ENCODE measurements at regions not wholly inside any gene's neighbourhood (a gene's known extent, or its start where the extent isn't known, plus 50 kb on each side); places are given as distances from the start of the nearest gene placed in this dataset.

- TF ChIP-seq, protein P1, sequence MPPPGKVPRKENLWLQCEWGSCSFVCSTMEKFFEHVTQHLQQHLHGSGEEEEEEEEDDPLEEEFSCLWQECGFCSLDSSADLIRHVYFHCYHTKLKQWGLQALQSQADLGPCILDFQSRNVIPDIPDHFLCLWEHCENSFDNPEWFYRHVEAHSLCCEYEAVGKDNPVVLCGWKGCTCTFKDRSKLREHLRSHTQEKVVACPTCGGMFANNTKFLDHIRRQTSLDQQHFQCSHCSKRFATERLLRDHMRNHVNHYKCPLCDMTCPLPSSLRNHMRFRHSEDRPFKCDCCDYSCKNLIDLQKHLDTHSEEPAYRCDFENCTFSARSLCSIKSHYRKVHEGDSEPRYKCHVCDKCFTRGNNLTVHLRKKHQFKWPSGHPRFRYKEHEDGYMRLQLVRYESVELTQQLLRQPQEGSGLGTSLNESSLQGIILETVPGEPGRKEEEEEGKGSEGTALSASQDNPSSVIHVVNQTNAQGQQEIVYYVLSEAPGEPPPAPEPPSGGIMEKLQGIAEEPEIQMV (CRISPR knock-in tag; IDR thresholded peaks at IDR 0.05; ENCODE audit: low read depth): no peak
- TF ChIP-seq POLR2AphosphoS2 (IDR thresholded peaks at IDR 0.05; ENCODE audit: low read depth, low read length) (no peak), ZNF333 (CRISPR knock-in tag; IDR thresholded peaks at IDR 0.05; ENCODE audit: borderline replicate concordance) (no peak), PLSCR1 (CRISPR knock-in tag; IDR thresholded peaks at IDR 0.05; ENCODE audit: borderline replicate concordance) (no peak), STAT5B (CRISPR knock-in tag; IDR thresholded peaks at IDR 0.05) (no peak), FOXK2 (IDR thresholded peaks at IDR 0.05) (no peak), ZNF800 (CRISPR knock-in tag; IDR thresholded peaks at IDR 0.05) (peak; percentile 49; the same call in 1 of the 2 replicates), ETV5 (CRISPR knock-in tag; IDR thresholded peaks at IDR 0.05; ENCODE audit: borderline replicate concordance) (no peak; the same call in 1 of the 2 replicates), ZNF17 (CRISPR knock-in tag; IDR thresholded peaks at IDR 0.05) (no peak), ZNF160 (CRISPR knock-in tag; IDR thresholded peaks at IDR 0.05) (no peak), ZBTB37 (CRISPR knock-in tag; IDR thresholded peaks at IDR 0.05) (no peak), ZNF790 (CRISPR knock-in tag; IDR thresholded peaks at IDR 0.05; ENCODE audit: borderline replicate concordance) (no peak), ZNF672 (CRISPR knock-in tag; IDR thresholded peaks at IDR 0.05) (no peak), ZNF260 (CRISPR knock-in tag; IDR thresholded peaks at IDR 0.05; ENCODE audit: borderline replicate concordance, low read depth) (no peak), HOXD1 (CRISPR knock-in tag; IDR thresholded peaks at IDR 0.05) (no peak), ZNF841 (CRISPR knock-in tag; IDR thresholded peaks at IDR 0.05; ENCODE audit: borderline replicate concordance) (no peak), NFYB (CRISPR knock-in tag; IDR thresholded peaks at IDR 0.05) (no peak), KAT8 (CRISPR knock-in tag; IDR thresholded peaks at IDR 0.05) (peak; percentile 69; the same call in 1 of the 2 replicates)
- TF ChIP-seq, protein P2, sequence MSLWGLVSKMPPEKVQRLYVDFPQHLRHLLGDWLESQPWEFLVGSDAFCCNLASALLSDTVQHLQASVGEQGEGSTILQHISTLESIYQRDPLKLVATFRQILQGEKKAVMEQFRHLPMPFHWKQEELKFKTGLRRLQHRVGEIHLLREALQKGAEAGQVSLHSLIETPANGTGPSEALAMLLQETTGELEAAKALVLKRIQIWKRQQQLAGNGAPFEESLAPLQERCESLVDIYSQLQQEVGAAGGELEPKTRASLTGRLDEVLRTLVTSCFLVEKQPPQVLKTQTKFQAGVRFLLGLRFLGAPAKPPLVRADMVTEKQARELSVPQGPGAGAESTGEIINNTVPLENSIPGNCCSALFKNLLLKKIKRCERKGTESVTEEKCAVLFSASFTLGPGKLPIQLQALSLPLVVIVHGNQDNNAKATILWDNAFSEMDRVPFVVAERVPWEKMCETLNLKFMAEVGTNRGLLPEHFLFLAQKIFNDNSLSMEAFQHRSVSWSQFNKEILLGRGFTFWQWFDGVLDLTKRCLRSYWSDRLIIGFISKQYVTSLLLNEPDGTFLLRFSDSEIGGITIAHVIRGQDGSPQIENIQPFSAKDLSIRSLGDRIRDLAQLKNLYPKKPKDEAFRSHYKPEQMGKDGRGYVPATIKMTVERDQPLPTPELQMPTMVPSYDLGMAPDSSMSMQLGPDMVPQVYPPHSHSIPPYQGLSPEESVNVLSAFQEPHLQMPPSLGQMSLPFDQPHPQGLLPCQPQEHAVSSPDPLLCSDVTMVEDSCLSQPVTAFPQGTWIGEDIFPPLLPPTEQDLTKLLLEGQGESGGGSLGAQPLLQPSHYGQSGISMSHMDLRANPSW (CRISPR knock-in tag; IDR thresholded peaks at IDR 0.05; ENCODE audit: borderline replicate concordance): peak; percentile 23; the same call in 1 of the 2 replicates
- TF ChIP-seq, protein P3, sequence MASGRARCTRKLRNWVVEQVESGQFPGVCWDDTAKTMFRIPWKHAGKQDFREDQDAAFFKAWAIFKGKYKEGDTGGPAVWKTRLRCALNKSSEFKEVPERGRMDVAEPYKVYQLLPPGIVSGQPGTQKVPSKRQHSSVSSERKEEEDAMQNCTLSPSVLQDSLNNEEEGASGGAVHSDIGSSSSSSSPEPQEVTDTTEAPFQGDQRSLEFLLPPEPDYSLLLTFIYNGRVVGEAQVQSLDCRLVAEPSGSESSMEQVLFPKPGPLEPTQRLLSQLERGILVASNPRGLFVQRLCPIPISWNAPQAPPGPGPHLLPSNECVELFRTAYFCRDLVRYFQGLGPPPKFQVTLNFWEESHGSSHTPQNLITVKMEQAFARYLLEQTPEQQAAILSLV (CRISPR knock-in tag; IDR thresholded peaks at IDR 0.05; ENCODE audit: borderline replicate concordance): no peak
- TF ChIP-seq, protein P4, sequence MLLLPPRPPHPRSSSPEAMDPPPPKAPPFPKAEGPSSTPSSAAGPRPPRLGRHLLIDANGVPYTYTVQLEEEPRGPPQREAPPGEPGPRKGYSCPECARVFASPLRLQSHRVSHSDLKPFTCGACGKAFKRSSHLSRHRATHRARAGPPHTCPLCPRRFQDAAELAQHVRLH (CRISPR knock-in tag; IDR thresholded peaks at IDR 0.05; ENCODE audit: borderline replicate concordance, low read depth): peak; percentile 78; the same call in 1 of the 2 replicates
These were observed 129.9 kb downstream of the UTRN start (continued) for GRCh38 chr6:144415014-144415413.

Data from HepG2 (cell line).